HG03460 (cell line): ENCODE measurements at regions not wholly inside any gene's neighbourhood (a gene's known extent, or its start where the extent isn't known, plus 50 kb on each side); places are given as distances from the start of the nearest gene placed in this dataset.
A peak's percentile ranks its signal among the peaks of the same experiment; 100 is the strongest.

Experiments
- ATAC-seq: cut with Tn5 transposase; IDR thresholded peaks from one replicate; pipeline ENCODE4 v1.9.1; 2021; ENCODE audit not compliant: unreplicated experiment

GRCh38 chr14:73782623-73783022, 68.4 kb upstream of the PNMA1 start:
- no peak for ATAC-seq

GRCh38 chr14:73780896-73781295, 66.7 kb upstream of the PNMA1 start:
- no peak for ATAC-seq

- no peak for ATAC-seq
Measured at GRCh38 chr14:73780391-73780790, 66.2 kb upstream of the PNMA1 start.

- ATAC-seq: no peak
Measured at GRCh38 chr14:73778736-73779135, 64.6 kb upstream of the PNMA1 start.

- ATAC-seq: no peak
Measured at GRCh38 chr14:73777420-73777819, 63.2 kb upstream of the PNMA1 start.

GRCh38 chr14:73776194-73776537, 62.0 kb upstream of the PNMA1 start:
- no peak for ATAC-seq

- ATAC-seq: no peak
Measured at GRCh38 chr14:73775339-73776193, 61.4 kb upstream of the PNMA1 start.

- no peak for ATAC-seq
Measured at GRCh38 chr14:73774671-73775070, 60.5 kb upstream of the PNMA1 start.

- ATAC-seq: no peak
Measured at GRCh38 chr14:73774241-73774570, 60.0 kb upstream of the PNMA1 start.

GRCh38 chr14:73773441-73774240, 59.5 kb upstream of the PNMA1 start:
- no peak for ATAC-seq

- peak; percentile 48 for ATAC-seq
Measured at GRCh38 chr14:73771848-73772638, 57.9 kb upstream of the PNMA1 start.

GRCh38 chr14:73770977-73771847, 57.0 kb upstream of the PNMA1 start:
- ATAC-seq: peak; percentile 19

- no peak for ATAC-seq
Measured at GRCh38 chr14:73768107-73768506, 53.9 kb upstream of the PNMA1 start.

- no peak for ATAC-seq
Measured at GRCh38 chr14:73764406-73765280, 50.5 kb upstream of the PNMA1 start.
